Astrocyte (in vitro differentiated cells and primary cell): ENCODE measurements at regions not wholly inside any gene's neighbourhood (a gene's known extent, or its start where the extent isn't known, plus 50 kb on each side); places are given as distances from the start of the nearest gene placed in this dataset.
A peak's percentile ranks its signal among the peaks of the same experiment; 100 is the strongest.

Experiments
- DNase-seq: peaks from one replicate; pipeline ENCODE4 v3.0.0-alpha.2; 2010; ENCODE audit warnings: low read depth
- FAIRE-seq: peaks from 2 replicates; lab custom pipeline; 2011; peaks lifted over from hg19 to GRCh38; lab: Jason Lieb, UNC
- H2AFZ ChIP-seq: 2 replicates; pipeline ENCODE4 v1.6.0; 2012; ENCODE audit warnings: low read depth, low read length, inconsistent platforms
- H3K27ac ChIP-seq: 2 replicates; pipeline ENCODE4 v1.5.1; 2011; ENCODE audit warnings: low read depth, low read length, inconsistent platforms
- H3K27me3 ChIP-seq: 2 replicates; pipeline ENCODE4 v1.6.0; 2011; ENCODE audit warnings: low read length, inconsistent platforms; ENCODE audit not compliant: insufficient read depth
- H3K36me3 ChIP-seq: 2 replicates; pipeline ENCODE4 v1.5.1; 2011; ENCODE audit warnings: low read length, inconsistent platforms; ENCODE audit not compliant: insufficient read depth
- H3K4me1 ChIP-seq: 2 replicates; pipeline ENCODE4 v1.5.1; 2011; ENCODE audit warnings: low read length, inconsistent platforms; ENCODE audit not compliant: insufficient read depth
- H3K4me2 ChIP-seq: 2 replicates; pipeline ENCODE4 v1.6.0; 2012; ENCODE audit warnings: low read length, inconsistent platforms
- H3K4me3 ChIP-seq: 2 replicates; pipeline ENCODE4 v1.5.1; 2011; ENCODE audit warnings: low read depth, mild to moderate bottlenecking, low read length, inconsistent platforms; ENCODE audit not compliant: insufficient read depth
- H3K79me2 ChIP-seq: 2 replicates; pipeline ENCODE4 v1.6.0; 2012; ENCODE audit warnings: mild to moderate bottlenecking, low read length, inconsistent platforms; ENCODE audit not compliant: insufficient read depth
- H3K9ac ChIP-seq: 2 replicates; pipeline ENCODE4 v1.6.0; 2012; ENCODE audit warnings: mild to moderate bottlenecking, low read length, inconsistent platforms
- H3K9me3 ChIP-seq: 2 replicates; pipeline ENCODE4 v1.5.1; 2012; ENCODE audit warnings: low read depth, mild to moderate bottlenecking, low read length, inconsistent platforms; ENCODE audit not compliant: insufficient read depth
- H4K20me1 ChIP-seq: 2 replicates; pipeline ENCODE4 v1.6.0; 2012; ENCODE audit warnings: low read length, inconsistent platforms; ENCODE audit not compliant: insufficient read depth
- H3K27ac Mint-ChIP-seq: one replicate; pipeline ENCODE4 v1.8.0; 2021; ENCODE audit warnings: mild to moderate bottlenecking, mixed read lengths; ENCODE audit not compliant: unreplicated experiment
- H3K27me3 Mint-ChIP-seq: one replicate; pipeline ENCODE4 v1.8.0; 2021; ENCODE audit warnings: low read depth, mixed read lengths; ENCODE audit not compliant: unreplicated experiment
- H3K36me3 Mint-ChIP-seq: one replicate; pipeline ENCODE4 v1.8.0; 2021; ENCODE audit warnings: low read depth, mixed read lengths; ENCODE audit not compliant: unreplicated experiment
- H3K4me1 Mint-ChIP-seq: one replicate; pipeline ENCODE4 v1.8.0; 2021; ENCODE audit warnings: low read depth, mixed read lengths; ENCODE audit not compliant: unreplicated experiment
- H3K4me3 Mint-ChIP-seq: one replicate; pipeline ENCODE4 v1.8.0; 2021; ENCODE audit warnings: mild to moderate bottlenecking, moderate library complexity, mixed read lengths; ENCODE audit not compliant: unreplicated experiment
- H3K9me3 Mint-ChIP-seq: one replicate; pipeline ENCODE4 v1.8.0; 2021; ENCODE audit warnings: mild to moderate bottlenecking, mixed read lengths; ENCODE audit not compliant: unreplicated experiment
- CTCF ChIP-seq: IDR thresholded peaks from 2 replicates; pipeline ENCODE4 v1.5.1; 2011; ENCODE audit warnings: low read depth, mild to moderate bottlenecking, inconsistent platforms, low read length, moderate library complexity; ENCODE audit not compliant: insufficient read depth
- EZH2 ChIP-seq: IDR thresholded peaks from 2 replicates; pipeline ENCODE4 v1.6.1; 2012; ENCODE audit warnings: mild to moderate bottlenecking, low read length, inconsistent platforms; ENCODE audit not compliant: insufficient read depth

GRCh38 chr3:132196113-132196512, 121.1 kb upstream of the ACP3 start:
- Histone ChIP-seq H3K27me3 (no peaks in the 10 kb centered on the region), H3K9ac (no peak overlapping the region), H3K79me2 (no peaks in the 10 kb centered on the region), H3K4me1 (no peaks in the 10 kb centered on the region), H3K9me3 (no peaks in the 10 kb centered on the region), H2AFZ (no peak overlapping the region), H4K20me1 (no peaks in the 10 kb centered on the region), H3K4me3 (no peak overlapping the region), H3K27ac (no peak overlapping the region), H3K36me3 (no peaks in the 10 kb centered on the region), H3K4me2 (no peak overlapping the region)
- H3K9me3 Mint-ChIP-seq: peaks cover 2% of the 10 kb centered on the region
- H3K27me3 Mint-ChIP-seq: peaks cover 5% of the 10 kb centered on the region
- TF ChIP-seq EZH2 (no peak), CTCF (no peak)
- no peak overlapping the region for H3K4me3 Mint-ChIP-seq
- DNase-seq (no peak), FAIRE-seq (no peak)
- peaks cover 3% of the 10 kb centered on the region for H3K36me3 Mint-ChIP-seq
- H3K27ac Mint-ChIP-seq: peak overlapping the region; percentile 59
- H3K4me1 Mint-ChIP-seq: peaks cover 2% of the 10 kb centered on the region

GRCh38 chr3:132198516-132198915, 118.7 kb upstream of the ACP3 start:
- H3K36me3 ChIP-seq: no peaks in the 10 kb centered on the region
- peaks cover 4% of the 10 kb centered on the region for H3K4me1 Mint-ChIP-seq
- H3K27me3 Mint-ChIP-seq: peaks cover 5% of the 10 kb centered on the region
- H3K4me1 ChIP-seq: no peaks in the 10 kb centered on the region
- H3K9ac ChIP-seq: no peak overlapping the region
- H3K4me3 ChIP-seq: no peak overlapping the region
- no peak overlapping the region for H3K27ac ChIP-seq
- no peaks in the 10 kb centered on the region for H3K27me3 ChIP-seq
- no peaks in the 10 kb centered on the region for H3K79me2 ChIP-seq
- H3K9me3 ChIP-seq: no peaks in the 10 kb centered on the region
- FAIRE-seq (no peak), DNase-seq (no peak)
- H3K36me3 Mint-ChIP-seq: peaks cover 3% of the 10 kb centered on the region
- no peaks in the 10 kb centered on the region for H4K20me1 ChIP-seq
- no peak overlapping the region for H3K27ac Mint-ChIP-seq
- no peak overlapping the region for H3K4me3 Mint-ChIP-seq
- H2AFZ ChIP-seq: no peak overlapping the region
- H3K9me3 Mint-ChIP-seq: peaks cover 2% of the 10 kb centered on the region
- TF ChIP-seq CTCF (no peak), EZH2 (no peak)
- H3K4me2 ChIP-seq: no peak overlapping the region

GRCh38 chr3:132199451-132199850, 117.8 kb upstream of the ACP3 start:
- Mint-ChIP-seq H3K4me3 (no peak overlapping the region), H3K4me1 (peaks cover 4% of the 10 kb centered on the region), H3K27me3 (no peaks in the 10 kb centered on the region), H3K27ac (no peak overlapping the region), H3K9me3 (peaks cover 2% of the 10 kb centered on the region), H3K36me3 (peaks cover 3% of the 10 kb centered on the region)
- Histone ChIP-seq H3K9ac (no peak overlapping the region), H3K36me3 (no peaks in the 10 kb centered on the region), H2AFZ (no peak overlapping the region), H3K4me3 (no peak overlapping the region), H3K27ac (no peak overlapping the region), H3K4me1 (no peaks in the 10 kb centered on the region), H3K4me2 (no peak overlapping the region), H4K20me1 (no peaks in the 10 kb centered on the region), H3K79me2 (no peaks in the 10 kb centered on the region), H3K27me3 (no peaks in the 10 kb centered on the region), H3K9me3 (no peaks in the 10 kb centered on the region)
- no peak for DNase-seq
- no peak for FAIRE-seq
- TF ChIP-seq EZH2: no peak
- no peak for TF ChIP-seq CTCF
